HEK293 (cell line): ENCODE measurements at regions not wholly inside any gene's neighbourhood (a gene's known extent, or its start where the extent isn't known, plus 50 kb on each side); places are given as distances from the start of the nearest gene placed in this dataset.

ENCODE experiments used
- CTCF ChIA-PET: fragments of 350-600 bp; formaldehyde crosslinking; extraction: SDS; loops from one replicate; lab custom pipeline; 2021; ENCODE audit warnings: antibody characterized with exemption; lab: Yijun Ruan, JAX
- POLR2A ChIA-PET: fragments of 300-600 bp; formaldehyde crosslinking; extraction: SDS; loops from one replicate; lab custom pipeline; 2020; ENCODE audit warnings: antibody characterized with exemption, inconsistent platforms; lab: Yijun Ruan, JAX
- H3K27ac ChIP-seq: fragments of 200-500 bp; sonication (Bioruptor generic); 2 replicates; pipeline ENCODE4 v1.5.1; 2014; ENCODE audit warnings: low read depth, low read length, control low read depth, inconsistent platforms; ENCODE audit errors: extremely low read depth
- H3K36me3 ChIP-seq, 2 experiments: fragments of 200-500 bp in 1 of 2; sonication (Bioruptor generic) in 1 of 2; 1 replicate in 1 of 2; 2 replicates in 1 of 2; pipeline ENCODE4 v1.5.1; 2014 to 2017; ENCODE audit warnings: inconsistent platforms in 2 of 2, low read length in 2 of 2; ENCODE audit not compliant: control insufficient read depth in 2 of 2, insufficient read depth in 1 of 2
- H3K4me1 ChIP-seq: fragments of 200-500 bp; sonication (Bioruptor generic); 2 replicates; pipeline ENCODE4 v1.5.1; 2014; ENCODE audit warnings: mild to moderate bottlenecking, low read length, inconsistent platforms; ENCODE audit not compliant: control insufficient read depth, insufficient read depth
- H3K4me3 ChIP-seq: 2 replicates; pipeline ENCODE4 v1.5.1; 2011; ENCODE audit warnings: low read depth, mild to moderate bottlenecking, control low read depth, low read length, moderate library complexity
- H3K9me3 ChIP-seq: fragments of 200-500 bp; sonication (Bioruptor generic); 2 replicates; pipeline ENCODE4 v1.5.1; 2014; ENCODE audit warnings: low read depth, low read length, inconsistent platforms; ENCODE audit not compliant: control insufficient read depth, insufficient read depth
- ATF2 ChIP-seq: fragments of 450-650 bp; formaldehyde crosslinking; IDR thresholded peaks from 2 replicates; pipeline ENCODE4 v1.5.1; 2016; ENCODE audit warnings: missing biosample characterization, missing genetic modification characterization, low read depth
- GLIS2 ChIP-seq: fragments of 450-650 bp; formaldehyde crosslinking; IDR thresholded peaks from 2 replicates; pipeline ENCODE4 v1.5.1; 2016; ENCODE audit warnings: missing biosample characterization, missing genetic modification characterization
- HOXC10 ChIP-seq: sonication (generic); formaldehyde crosslinking; IDR thresholded peaks from 2 replicates; pipeline ENCODE4 v1.8.1; 2023; ENCODE audit warnings: mild to moderate bottlenecking, missing genetic modification reagents
- KLF8 ChIP-seq: fragments of 450-650 bp; formaldehyde crosslinking; IDR thresholded peaks from 2 replicates; pipeline ENCODE4 v1.5.1; 2016; ENCODE audit warnings: missing biosample characterization, missing genetic modification characterization
- MYNN ChIP-seq: fragments of 450-650 bp; formaldehyde crosslinking; IDR thresholded peaks from 2 replicates; pipeline ENCODE4 v1.5.1; 2016; ENCODE audit warnings: missing biosample characterization, missing genetic modification characterization, borderline replicate concordance
- OSR2 ChIP-seq: fragments of 450-650 bp; formaldehyde crosslinking; IDR thresholded peaks from 2 replicates; pipeline ENCODE4 v1.5.1; 2016; ENCODE audit warnings: missing biosample characterization, missing genetic modification characterization
- PBX3 ChIP-seq: sonication (generic); formaldehyde crosslinking; IDR thresholded peaks from 2 replicates; pipeline ENCODE4 v1.8.1; 2022; ENCODE audit warnings: mild to moderate bottlenecking, moderate library complexity, missing genetic modification reagents
- PRDM1 ChIP-seq: fragments of 450-650 bp; formaldehyde crosslinking; IDR thresholded peaks from 2 replicates; pipeline ENCODE4; 2016; ENCODE audit warnings: missing biosample characterization, missing genetic modification characterization
- REPIN1 ChIP-seq: fragments of 450-650 bp; formaldehyde crosslinking; IDR thresholded peaks from 2 replicates; pipeline ENCODE4 v1.5.1; 2017; ENCODE audit warnings: missing biosample characterization, missing genetic modification characterization, low read depth
- SETDB1 ChIP-seq: IDR thresholded peaks from one replicate; pipeline ENCODE4 v1.6.1; 2017; ENCODE audit warnings: mild to moderate bottlenecking, low read length, moderate library complexity, mixed read lengths; ENCODE audit not compliant: insufficient read length
- ZBTB20 ChIP-seq: fragments of 450-650 bp; formaldehyde crosslinking; IDR thresholded peaks from 2 replicates; pipeline ENCODE4 v1.5.1; 2016; ENCODE audit warnings: missing biosample characterization, missing genetic modification characterization
- ZNF121 ChIP-seq: fragments of 450-650 bp; formaldehyde crosslinking; IDR thresholded peaks from 2 replicates; pipeline ENCODE4 v1.5.1; 2016; ENCODE audit warnings: missing biosample characterization, missing genetic modification characterization
- ZNF148 ChIP-seq: fragments of 450-650 bp; formaldehyde crosslinking; IDR thresholded peaks from 2 replicates; pipeline ENCODE4 v1.5.0; 2017; ENCODE audit warnings: missing biosample characterization, missing genetic modification characterization, borderline replicate concordance
- ZNF157 ChIP-seq: fragments of 450-650 bp; formaldehyde crosslinking; IDR thresholded peaks from 2 replicates; pipeline ENCODE4 v1.5.1; 2016; ENCODE audit warnings: missing biosample characterization, missing genetic modification characterization
- ZNF175 ChIP-seq: fragments of 450-650 bp; formaldehyde crosslinking; IDR thresholded peaks from 2 replicates; pipeline ENCODE4 v1.5.1; 2016; ENCODE audit warnings: missing biosample characterization, missing genetic modification characterization
- ZNF2 ChIP-seq: fragments of 450-650 bp; formaldehyde crosslinking; IDR thresholded peaks from 2 replicates; pipeline ENCODE4 v1.5.1; 2016; ENCODE audit warnings: missing biosample characterization, missing genetic modification characterization
- ZNF239 ChIP-seq: fragments of 450-650 bp; formaldehyde crosslinking; IDR thresholded peaks from 2 replicates; pipeline ENCODE4 v1.5.1; 2016; ENCODE audit warnings: missing biosample characterization, missing genetic modification characterization
- ZNF24 ChIP-seq: fragments of 450-650 bp; formaldehyde crosslinking; IDR thresholded peaks from 2 replicates; pipeline ENCODE4 v1.5.1; 2016; ENCODE audit warnings: missing biosample characterization, missing genetic modification characterization
- ZNF248 ChIP-seq: fragments of 450-650 bp; formaldehyde crosslinking; IDR thresholded peaks from 2 replicates; pipeline ENCODE4 v1.5.1; 2017; ENCODE audit warnings: missing biosample characterization, missing genetic modification characterization
- ZNF341 ChIP-seq: fragments of 450-650 bp; formaldehyde crosslinking; IDR thresholded peaks from 2 replicates; pipeline ENCODE4; 2016; ENCODE audit warnings: low read depth, missing biosample characterization, missing genetic modification characterization
- ZNF394 ChIP-seq: fragments of 450-650 bp; formaldehyde crosslinking; IDR thresholded peaks from 2 replicates; pipeline ENCODE4 v1.5.1; 2016; ENCODE audit warnings: missing biosample characterization, missing genetic modification characterization, mild to moderate bottlenecking, moderate library complexity, borderline replicate concordance
- ZNF398 ChIP-seq: fragments of 450-650 bp; formaldehyde crosslinking; IDR thresholded peaks from 2 replicates; pipeline ENCODE4 v1.5.1; 2017; ENCODE audit warnings: missing biosample characterization, missing genetic modification characterization
- ZNF449 ChIP-seq: fragments of 450-650 bp; formaldehyde crosslinking; IDR thresholded peaks from 2 replicates; pipeline ENCODE4 v1.5.1; 2017; ENCODE audit warnings: missing biosample characterization, mild to moderate bottlenecking, missing genetic modification characterization, moderate library complexity
- ZNF48 ChIP-seq: fragments of 450-650 bp; formaldehyde crosslinking; IDR thresholded peaks from 2 replicates; pipeline ENCODE4 v1.5.1; 2016; ENCODE audit warnings: missing biosample characterization, missing genetic modification characterization
- ZNF560 ChIP-seq: fragments of 450-650 bp; formaldehyde crosslinking; IDR thresholded peaks from 2 replicates; pipeline ENCODE4 v1.5.1; 2017; ENCODE audit warnings: missing biosample characterization, missing genetic modification characterization, borderline replicate concordance
- ZNF768 ChIP-seq: fragments of 450-650 bp; formaldehyde crosslinking; IDR thresholded peaks from 2 replicates; pipeline ENCODE4 v1.5.1; 2018; ENCODE audit warnings: missing biosample characterization, mild to moderate bottlenecking, missing genetic modification characterization
- ZSCAN5A ChIP-seq: fragments of 450-650 bp; formaldehyde crosslinking; IDR thresholded peaks from 2 replicates; pipeline ENCODE4 v1.5.1; 2016; ENCODE audit warnings: missing biosample characterization, missing genetic modification characterization

- Histone ChIP-seq H3K27ac (no peak overlapping the region), H3K4me3 (no peak overlapping the region), H3K36me3 (no peaks in the 10 kb centered on the region), H3K4me1 (no peaks in the 10 kb centered on the region), H3K9me3 (no peaks in the 10 kb centered on the region)
- TF ChIP-seq ZNF449 (tag by site-specific recombination): no peak
- no peak for TF ChIP-seq ATF2 (tag by site-specific recombination)
- no peak for TF ChIP-seq ZNF239 (tag by site-specific recombination)
- TF ChIP-seq ZBTB20: no peak
- TF ChIP-seq ZSCAN5A: no peak
- no peak for TF ChIP-seq ZNF560 (tag by site-specific recombination)
- no peak for TF ChIP-seq REPIN1 (tag by site-specific recombination)
- TF ChIP-seq ZNF24: no peak
- TF ChIP-seq PBX3 (CRISPR knock-in tag): no peak
- TF ChIP-seq ZNF175 (tag by site-specific recombination): no peak
- TF ChIP-seq ZNF157 (tag by site-specific recombination): no peak
- TF ChIP-seq ZNF2: no peak
- no peak for TF ChIP-seq ZNF341 (tag by site-specific recombination)
- TF ChIP-seq SETDB1: no peak
- POLR2A ChIA-PET: no interaction called here
- CTCF ChIA-PET: no interaction called here
These were observed 142.4 kb downstream of the OLFM1 start for GRCh38 chr9:135229701-135230385.

GRCh38 chr9:135230386-135230765, 142.9 kb downstream of the OLFM1 start:
- CTCF ChIA-PET: no interaction called here
- TF ChIP-seq HOXC10: no peak
- TF ChIP-seq ZNF248 (tag by site-specific recombination): no peak
- TF ChIP-seq ZNF394 (tag by site-specific recombination): no peak
- TF ChIP-seq ZNF768 (tag by site-specific recombination): no peak
- TF ChIP-seq ZNF148 (tag by site-specific recombination): no peak
- TF ChIP-seq PRDM1 (tag by site-specific recombination): no peak
- no peak for TF ChIP-seq GLIS2
- no peak for TF ChIP-seq OSR2 (tag by site-specific recombination)
- no peak for TF ChIP-seq ZNF48 (tag by site-specific recombination)
- TF ChIP-seq KLF8 (tag by site-specific recombination): no peak
- no peak for TF ChIP-seq MYNN
- TF ChIP-seq ZNF398 (tag by site-specific recombination): no peak
- no peak for TF ChIP-seq ZNF121 (tag by site-specific recombination)

More at GRCh38 chr9:135230386-135230765, 142.9 kb downstream of the OLFM1 start:
- no peak overlapping the region for H3K4me3 ChIP-seq
- no peaks in the 10 kb centered on the region for H3K9me3 ChIP-seq
- no peak overlapping the region for H3K27ac ChIP-seq
- no peaks in the 10 kb centered on the region for H3K4me1 ChIP-seq
- POLR2A ChIA-PET: no interaction called here
- no peaks in the 10 kb centered on the region for H3K36me3 ChIP-seq
